PFSK-1 (cell line): ENCODE measurements at regions not wholly inside any gene's neighbourhood (a gene's known extent, or its start where the extent isn't known, plus 50 kb on each side); places are given as distances from the start of the nearest gene placed in this dataset.

Source experiments
- FOXP2 ChIP-seq: optimal IDR thresholded peaks from 2 replicates; pipeline ENCODE3; 2011; ENCODE audit warnings: borderline replicate concordance, control low read depth, inconsistent platforms; ENCODE audit not compliant: insufficient read depth; ENCODE audit errors: extremely low read length, extremely low read depth
- POLR2AphosphoS5 ChIP-seq: IDR thresholded peaks from 2 replicates; pipeline ENCODE4 v1.6.1; 2012; ENCODE audit warnings: low read depth, mild to moderate bottlenecking, control low read depth, low read length, moderate library complexity
- SIN3A ChIP-seq: IDR thresholded peaks from 2 replicates; pipeline ENCODE4 v1.6.1; 2012; ENCODE audit warnings: mild to moderate bottlenecking, low read length, moderate library complexity, borderline replicate concordance; ENCODE audit not compliant: insufficient read depth
- TAF1 ChIP-seq: IDR thresholded peaks from 2 replicates; pipeline ENCODE4 v1.6.1; 2012; ENCODE audit warnings: low read length, control low read depth, borderline replicate concordance; ENCODE audit not compliant: insufficient read depth
- TF ChIP-seq, protein P1 (sequence below), 2 experiments: IDR thresholded peaks; 2 replicates each; pipeline versions ENCODE4 v1.6.1 to v1.8.0; 2011 to 2012; ENCODE audit warnings: low read depth in 2 of 2, low read length in 2 of 2, control low read depth in 1 of 2, inconsistent platforms in 1 of 2, mild to moderate bottlenecking in 1 of 2, moderate library complexity in 1 of 2; ENCODE audit not compliant: insufficient read depth in 1 of 2

DNA sequence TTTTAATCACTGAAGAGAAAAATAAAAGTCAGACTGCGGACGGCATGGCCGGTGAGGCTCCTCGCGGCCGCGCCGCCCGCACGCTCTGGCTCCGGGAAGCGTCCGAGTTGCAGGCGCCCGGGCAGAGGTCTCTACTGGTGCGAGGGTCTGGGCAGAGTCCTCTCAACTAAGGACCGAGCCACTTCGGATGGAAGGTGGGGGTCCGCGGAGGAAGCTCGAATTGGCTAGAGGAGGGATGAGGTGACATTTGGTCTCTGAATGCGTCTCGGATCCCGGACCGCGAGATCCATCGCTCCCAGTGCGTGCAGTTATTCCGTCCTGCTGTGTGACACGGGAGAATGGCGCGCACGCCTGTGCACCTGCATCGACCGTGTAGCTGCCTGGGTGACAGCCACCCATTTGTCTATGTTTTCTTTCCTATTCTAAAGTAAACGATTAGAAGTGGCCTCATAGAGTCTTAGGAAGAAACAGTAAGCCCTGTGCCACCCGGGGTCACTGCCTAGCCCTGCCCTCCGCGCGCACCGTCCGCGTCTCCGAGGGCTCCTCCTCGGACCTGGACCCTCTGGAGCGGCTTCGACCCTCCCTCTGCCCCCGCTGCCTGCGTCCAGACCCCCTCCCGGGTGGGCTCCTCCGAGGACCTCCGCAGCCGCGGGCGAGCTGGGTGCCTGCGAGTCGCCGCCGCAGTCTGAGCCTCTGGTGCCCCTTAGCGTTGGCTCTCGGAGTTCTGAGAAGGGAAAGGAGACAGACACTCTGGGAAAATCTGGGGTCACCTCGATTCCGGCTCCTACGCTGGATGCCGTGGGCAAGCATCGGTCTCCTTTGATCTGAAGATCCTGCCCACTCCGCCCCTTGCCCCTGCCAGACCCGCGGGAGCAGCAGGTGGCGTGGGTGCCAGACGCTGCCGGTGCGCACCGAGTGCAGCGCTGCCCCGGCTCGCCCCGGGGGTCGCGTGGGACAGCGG is 347.4 kb downstream of the LIG4 start:
- TF ChIP-seq POLR2AphosphoS5 (no peak), TAF1 (no peak), SIN3A (no peak), FOXP2 (no peak)
- TF ChIP-seq, protein P1, sequence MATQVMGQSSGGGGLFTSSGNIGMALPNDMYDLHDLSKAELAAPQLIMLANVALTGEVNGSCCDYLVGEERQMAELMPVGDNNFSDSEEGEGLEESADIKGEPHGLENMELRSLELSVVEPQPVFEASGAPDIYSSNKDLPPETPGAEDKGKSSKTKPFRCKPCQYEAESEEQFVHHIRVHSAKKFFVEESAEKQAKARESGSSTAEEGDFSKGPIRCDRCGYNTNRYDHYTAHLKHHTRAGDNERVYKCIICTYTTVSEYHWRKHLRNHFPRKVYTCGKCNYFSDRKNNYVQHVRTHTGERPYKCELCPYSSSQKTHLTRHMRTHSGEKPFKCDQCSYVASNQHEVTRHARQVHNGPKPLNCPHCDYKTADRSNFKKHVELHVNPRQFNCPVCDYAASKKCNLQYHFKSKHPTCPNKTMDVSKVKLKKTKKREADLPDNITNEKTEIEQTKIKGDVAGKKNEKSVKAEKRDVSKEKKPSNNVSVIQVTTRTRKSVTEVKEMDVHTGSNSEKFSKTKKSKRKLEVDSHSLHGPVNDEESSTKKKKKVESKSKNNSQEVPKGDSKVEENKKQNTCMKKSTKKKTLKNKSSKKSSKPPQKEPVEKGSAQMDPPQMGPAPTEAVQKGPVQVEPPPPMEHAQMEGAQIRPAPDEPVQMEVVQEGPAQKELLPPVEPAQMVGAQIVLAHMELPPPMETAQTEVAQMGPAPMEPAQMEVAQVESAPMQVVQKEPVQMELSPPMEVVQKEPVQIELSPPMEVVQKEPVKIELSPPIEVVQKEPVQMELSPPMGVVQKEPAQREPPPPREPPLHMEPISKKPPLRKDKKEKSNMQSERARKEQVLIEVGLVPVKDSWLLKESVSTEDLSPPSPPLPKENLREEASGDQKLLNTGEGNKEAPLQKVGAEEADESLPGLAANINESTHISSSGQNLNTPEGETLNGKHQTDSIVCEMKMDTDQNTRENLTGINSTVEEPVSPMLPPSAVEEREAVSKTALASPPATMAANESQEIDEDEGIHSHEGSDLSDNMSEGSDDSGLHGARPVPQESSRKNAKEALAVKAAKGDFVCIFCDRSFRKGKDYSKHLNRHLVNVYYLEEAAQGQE (IDR thresholded peaks at IDR 0.05; ENCODE audit: insufficient read depth in 1 of 2, low read depth in 2 of 2, low read length in 2 of 2) = no peak
